GM19463 (cell line): ENCODE measurements at regions not wholly inside any gene's neighbourhood (a gene's known extent, or its start where the extent isn't known, plus 50 kb on each side); places are given as distances from the start of the nearest gene placed in this dataset.
"Not testable (repeated sequence)": the region's sequence is repeated elsewhere in the genome, so short reads cannot be mapped to it uniquely, and the experiment has no call there.

ENCODE experiments used
- ATAC-seq: cut with Tn5 transposase; IDR thresholded peaks from one replicate; pipeline ENCODE4 v1.9.1; 2021; ENCODE audit warnings: mild to moderate bottlenecking, moderate library complexity; ENCODE audit not compliant: unreplicated experiment

DNA sequence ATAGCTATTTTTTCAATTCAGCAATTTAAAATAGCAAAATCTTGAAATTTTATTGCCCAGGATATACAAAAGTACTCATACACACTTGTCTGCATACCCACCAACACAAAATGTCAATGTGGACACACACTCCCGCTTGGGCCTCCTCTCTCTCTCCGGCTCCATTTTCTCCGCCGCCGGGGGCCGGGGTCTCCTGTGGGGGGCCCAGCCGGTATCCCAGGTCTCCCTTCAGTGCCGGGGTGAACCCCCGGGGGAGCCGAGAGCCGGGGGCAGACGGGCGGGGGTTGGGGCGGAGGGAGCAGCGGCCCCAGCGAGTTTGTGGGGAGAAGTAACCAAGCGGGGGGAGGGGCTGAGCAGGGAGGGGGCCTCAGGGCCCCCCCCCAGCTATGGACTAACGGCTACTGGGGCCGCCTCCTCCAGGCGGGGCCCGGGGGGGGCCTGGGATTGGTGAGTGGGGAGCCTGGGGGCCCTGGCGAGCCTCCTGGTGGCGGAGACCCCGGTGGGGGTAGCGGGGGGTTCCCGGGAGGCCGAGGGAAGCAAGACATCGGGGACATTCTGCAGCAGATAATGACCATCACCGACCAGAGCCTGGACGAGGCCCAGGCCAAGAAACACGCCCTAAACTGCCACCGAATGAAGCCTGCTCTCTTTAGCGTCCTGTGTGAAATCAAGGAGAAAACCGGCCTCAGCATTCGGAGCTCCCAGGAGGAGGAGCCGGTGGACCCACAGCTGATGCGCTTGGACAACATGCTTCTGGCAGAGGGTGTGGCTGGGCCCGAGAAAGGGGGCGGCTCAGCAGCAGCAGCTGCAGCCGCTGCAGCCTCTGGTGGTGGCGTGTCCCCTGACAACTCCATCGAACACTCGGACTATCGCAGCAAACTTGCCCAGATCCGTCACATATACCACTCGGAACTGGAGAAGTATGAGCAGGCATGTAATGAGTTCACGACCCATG lies 56.6 kb downstream of the CHST2 start:
- ATAC-seq = not testable (repeated sequence)

DNA sequence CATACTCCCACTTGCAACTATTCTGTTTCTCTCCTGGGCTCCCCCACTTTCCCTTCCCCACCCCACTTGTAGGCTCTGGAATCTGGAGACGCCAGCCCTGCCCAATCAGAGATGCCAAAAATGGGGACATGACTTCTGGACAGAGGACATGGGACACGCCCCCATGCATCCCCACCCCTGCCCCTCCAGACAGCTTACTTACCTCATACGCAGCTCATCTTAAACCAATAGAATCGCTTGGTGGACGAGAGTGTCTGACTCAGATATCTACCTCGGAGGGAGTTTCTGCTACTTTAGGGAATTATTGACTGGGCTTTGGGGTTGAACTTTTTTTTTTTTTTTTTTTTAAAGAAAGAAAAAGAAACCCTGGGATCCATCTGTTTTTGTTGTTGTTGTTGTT lies 58.4 kb downstream of the CHST2 start:
- peak; percentile 54 for ATAC-seq

DNA sequence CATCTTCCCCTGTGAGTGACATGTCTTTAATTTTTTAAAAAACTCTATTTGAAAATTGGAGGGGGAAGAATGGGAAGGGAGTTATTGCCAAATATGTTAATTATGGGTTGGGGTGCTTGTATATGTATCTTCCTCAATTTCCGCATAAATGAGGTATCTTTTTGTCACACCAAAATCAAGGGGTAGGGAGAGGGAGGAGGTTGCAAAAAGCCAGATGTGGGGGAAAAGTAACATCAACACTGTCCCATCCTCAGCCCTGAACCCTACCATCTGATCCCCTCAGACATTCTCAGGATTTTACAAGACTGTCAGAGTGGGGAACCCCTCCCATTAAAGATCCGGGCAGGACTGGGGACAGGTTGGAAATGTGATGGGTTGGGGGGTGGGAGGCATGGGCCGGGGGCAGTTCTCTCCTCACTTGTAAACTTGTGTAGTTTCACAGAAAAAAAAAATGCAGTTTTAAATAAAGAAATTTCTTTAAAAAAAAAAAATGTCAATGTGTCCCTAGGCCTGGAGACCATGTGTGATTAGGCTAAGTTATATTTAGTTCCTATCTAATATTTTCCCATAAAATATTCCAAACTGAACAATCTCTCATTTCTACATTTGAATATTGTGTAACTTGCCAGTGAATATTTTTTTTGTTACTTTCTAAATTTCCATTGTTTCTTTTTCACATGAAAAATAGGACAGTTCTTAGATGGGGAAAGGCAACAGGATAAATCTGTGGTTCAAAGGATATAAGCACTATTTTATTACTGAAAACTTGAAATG lies 59.4 kb downstream of the CHST2 start:
- ATAC-seq = not testable (repeated sequence)

DNA sequence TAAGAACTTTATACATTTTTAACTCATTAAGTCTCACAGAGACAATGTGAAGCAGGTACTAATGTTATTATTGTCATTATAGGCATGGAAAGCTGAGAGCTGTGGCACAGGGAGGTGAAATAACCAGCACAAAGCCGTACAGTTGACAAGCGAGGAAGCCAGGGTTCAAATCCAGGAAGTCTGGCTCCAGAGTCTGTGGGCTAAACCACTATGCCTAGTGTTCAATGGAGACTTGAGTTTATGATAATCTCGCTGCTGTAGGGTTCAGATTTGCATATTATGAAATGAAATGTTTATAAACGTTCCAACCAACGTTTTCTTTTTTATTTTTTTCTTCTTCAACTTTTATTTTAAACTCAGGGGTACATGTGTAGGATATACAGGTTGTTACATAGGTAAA lies 60.0 kb downstream of the CHST2 start:
- no peak for ATAC-seq

DNA sequence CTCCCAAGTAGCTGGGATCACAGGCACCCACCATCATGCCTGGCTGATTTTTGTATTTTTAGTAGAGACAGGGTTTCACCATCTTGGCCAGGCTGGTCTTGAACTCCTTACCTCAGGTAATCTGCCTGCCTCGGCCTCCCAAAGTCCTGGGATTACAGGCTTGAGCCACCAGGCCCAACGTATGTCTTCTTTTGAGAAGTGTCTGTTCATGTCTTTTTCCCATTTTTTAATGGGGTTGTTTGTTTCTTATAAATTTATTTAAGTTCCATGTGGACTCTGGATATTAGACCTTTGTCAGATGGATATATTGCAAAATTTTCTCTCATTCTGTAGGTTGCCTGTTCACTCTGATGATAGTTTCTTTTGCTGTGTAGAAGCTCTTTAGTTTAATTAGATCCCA lies 61.3 kb downstream of the CHST2 start:
- ATAC-seq = not testable (repeated sequence)

DNA sequence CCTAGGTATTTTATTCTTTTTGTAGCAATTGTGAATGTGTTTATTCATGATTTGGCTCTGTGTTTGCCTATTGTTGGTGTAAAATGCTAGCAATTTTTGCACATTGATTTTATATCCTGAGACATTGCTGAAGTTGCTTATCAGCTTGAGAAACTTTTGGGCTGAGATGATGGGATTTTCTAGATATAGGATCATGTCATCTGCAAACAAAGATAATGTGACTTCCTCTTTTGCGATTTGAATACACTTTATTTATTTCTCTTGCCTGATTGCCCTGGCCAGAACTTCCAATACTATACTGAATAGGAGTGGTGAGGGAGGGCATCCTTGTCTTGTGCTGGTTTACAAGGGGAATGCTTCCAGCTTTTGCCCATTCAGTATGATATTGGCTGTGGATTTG lies 62.4 kb downstream of the CHST2 start:
- not testable (repeated sequence) for ATAC-seq

DNA sequence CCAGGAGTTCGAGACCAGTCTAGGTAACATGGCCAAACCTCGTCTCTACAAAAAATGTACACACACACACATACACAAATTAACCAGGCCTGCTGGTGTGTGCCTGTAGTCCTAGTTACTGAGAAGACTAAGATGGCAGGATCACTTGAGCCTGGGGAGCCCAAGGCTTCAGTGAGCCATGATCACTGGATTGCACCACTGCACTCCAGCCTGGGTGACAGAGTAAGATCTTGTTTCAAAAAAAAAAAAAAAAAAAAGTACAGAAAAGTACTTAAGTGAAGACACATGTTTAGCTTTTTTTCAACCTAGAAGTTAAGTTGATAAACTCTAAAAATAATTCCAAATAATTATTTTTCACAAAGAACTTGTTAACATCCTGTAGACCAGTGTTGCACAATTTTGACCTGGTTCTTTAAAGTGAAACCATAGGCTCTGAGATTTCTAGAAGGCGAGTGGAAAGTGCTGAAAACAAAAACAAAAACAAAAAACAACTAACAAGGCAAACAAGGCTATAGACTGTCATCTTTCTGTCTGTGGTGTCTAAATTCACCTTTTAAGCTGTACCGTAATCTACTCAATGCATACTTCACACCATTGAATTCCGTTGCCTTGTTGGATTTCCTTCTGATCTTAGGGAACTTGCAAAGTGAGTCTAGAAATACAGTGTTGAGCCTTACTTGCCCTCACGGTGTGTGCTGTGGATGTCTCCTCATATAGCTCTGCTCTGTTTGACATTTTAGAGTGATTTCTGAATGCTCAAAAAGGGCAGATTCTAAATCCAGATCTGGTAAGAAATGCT lies 63.5 kb downstream of the CHST2 start:
- no peak for ATAC-seq

DNA sequence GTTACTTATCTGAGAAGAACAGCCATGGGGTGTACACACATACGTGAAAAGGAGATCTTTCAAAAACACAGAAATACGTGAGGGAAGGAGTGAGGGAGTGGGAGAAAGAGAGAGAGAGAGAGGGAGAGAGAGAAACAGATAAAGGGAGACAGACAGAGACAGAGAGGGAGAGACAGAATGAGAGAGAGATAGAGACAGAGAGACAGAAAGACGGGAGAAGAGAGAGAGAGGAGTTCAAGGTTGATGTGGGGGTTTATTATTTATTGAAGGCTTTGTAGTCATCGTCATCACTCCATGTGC lies 64.0 kb downstream of the CHST2 start:
- ATAC-seq = no peak

DNA sequence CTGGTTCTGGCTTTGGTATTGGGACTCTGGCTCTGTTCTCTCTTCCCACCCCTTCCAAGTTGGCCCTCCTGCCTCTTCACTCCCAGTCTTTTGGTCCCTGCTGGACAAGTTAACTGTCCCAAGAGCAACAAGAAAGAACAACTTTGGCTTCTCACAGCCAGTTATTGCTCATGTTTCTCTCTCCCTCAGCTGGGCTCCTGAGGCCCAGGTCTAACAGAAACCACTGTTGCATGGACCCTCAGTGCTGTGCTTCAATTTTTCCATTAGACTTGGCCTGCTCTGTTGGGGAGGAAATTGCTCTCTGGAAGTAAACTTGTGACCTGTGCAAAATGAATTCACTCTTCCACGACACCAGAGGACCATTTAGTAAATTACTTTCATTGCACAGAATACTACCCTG lies 64.5 kb downstream of the CHST2 start:
- ATAC-seq = no peak

DNA sequence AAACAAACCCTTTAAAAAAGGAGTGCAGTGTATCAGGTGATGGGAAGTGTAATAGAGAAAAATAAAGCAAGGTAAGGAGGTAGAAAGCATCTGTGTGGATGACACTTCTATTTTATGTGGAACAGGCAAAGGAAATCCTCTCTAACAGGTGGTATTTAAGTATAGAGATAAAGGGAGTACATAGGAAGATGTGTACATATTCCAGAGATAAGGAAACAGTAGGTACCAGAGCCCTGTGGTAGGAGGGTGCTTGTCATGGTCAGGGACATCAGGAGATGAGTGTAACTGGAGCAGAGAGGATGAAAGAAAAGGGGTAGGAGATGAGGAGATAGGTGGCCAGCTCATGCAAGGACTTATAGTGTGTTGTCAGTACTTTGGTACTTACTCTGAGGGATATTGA lies 65.8 kb downstream of the CHST2 start:
- ATAC-seq = no peak

DNA sequence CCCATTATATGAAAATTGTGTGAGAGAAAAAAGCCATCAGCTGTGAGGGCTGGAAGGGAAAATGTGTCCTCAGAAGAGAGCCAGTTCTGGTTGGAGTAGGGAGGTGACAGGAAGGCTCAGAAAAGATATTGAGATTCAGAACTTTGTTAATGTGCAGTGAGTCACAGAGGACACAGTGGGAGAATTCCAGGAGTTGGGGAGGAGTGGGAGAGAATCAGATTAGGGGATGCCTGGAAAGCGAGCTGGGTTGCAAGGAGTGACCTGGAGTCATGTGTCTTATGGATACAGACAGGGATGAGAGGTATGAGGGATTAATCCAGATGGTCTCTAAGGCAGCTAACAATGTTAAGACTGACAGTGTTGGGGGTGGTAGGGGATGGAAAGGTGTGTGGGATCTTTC lies 67.5 kb downstream of the CHST2 start:
- no peak for ATAC-seq

DNA sequence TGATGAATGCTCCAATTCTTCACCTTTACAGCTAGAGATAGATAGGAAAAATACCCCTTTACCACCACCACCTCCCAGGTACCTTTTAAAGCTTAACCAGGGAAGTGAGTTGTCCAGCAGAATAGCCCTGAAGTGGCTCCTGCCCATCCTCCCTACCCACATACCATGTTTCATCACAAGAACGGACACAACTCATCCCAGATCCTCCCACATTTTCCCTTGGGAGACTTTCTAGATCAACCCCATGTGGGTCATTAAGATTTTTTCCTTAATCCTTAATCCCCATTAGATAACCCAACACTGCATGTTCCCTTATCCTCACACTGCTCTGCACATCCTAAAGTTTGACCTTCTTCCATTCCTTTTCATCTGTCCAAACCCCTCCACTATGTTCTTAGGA lies 69.3 kb downstream of the CHST2 start:
- no peak for ATAC-seq

DNA sequence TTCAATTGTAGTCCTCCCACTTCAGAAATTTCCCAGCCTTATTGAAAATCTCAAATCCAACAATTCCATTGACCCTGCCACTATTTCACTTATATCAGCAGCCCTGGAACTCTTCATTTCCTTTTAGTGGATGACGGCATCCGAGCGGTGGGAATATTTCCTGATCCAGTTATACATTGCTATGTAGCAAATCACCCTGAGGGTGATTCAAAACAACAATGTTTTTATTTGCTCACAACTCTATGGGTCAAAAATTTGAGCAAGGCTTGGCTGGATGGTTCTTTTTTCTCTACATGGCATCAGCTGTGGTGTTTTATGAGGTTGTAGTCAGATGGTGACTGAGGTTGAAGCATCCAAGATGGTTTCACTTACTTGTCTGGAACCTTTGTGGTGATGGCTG lies 70.5 kb downstream of the CHST2 start:
- no peak for ATAC-seq

DNA sequence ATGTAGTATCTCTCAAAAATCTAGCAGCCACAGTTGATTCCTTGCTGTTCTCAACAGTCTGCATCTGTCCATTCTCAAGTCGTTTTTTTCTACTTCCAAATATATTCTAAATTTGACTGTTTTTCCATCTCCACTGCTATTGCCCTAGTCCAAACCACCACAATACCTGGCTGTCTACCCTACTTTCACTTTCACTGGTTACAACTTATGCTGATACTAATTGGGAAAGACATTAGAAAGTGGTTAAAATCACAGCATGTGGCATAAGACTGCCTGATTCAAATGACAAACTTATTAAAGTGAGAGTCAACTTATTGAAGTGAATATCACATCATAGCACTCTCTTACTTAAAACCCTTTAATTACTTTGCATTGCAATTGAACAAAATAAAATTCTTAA lies 72.6 kb downstream of the CHST2 start:
- ATAC-seq = no peak

DNA sequence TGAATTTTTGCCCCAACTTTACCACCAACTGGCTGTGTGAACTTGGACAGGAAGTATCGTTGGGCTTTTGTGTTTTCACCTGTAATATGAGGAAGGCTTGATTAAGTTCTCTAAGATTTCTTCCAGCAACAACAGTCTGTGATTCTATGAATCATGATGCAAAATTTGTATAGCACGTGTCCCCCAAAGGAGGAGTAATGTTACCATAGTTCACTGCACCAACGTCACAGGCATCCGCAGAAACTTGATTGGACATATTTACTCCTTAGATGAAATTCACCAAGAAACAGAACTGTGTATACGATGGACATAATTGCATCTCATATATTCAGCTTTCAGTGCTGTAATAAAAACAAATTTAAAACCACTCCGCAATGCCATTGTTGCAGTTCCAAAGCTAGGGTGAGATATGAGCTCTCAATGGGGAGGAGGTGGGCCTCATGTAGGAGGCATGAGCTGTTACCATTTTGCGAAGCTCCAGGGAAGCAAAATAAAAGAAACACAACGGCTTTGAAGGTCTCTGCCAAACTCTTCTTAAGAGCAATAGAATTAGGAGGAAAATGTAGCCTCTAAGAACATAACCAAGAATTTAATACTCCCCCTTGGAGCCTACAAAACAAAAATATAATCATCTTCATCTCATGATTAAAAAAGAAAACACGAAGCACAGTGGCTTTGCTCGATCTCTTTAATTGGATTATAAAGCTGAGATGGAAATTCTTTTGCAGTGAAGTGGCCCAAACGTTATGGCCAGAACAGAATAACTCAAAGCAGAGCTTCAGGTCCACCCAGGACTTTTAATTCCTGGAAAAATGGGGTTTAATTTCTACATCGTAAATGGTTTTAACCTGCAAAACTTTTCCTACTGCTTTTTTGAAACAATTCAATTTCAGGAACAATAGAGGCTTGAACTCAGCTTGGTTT lies 80.7 kb downstream of the CHST2 start:
- ATAC-seq = no peak

DNA sequence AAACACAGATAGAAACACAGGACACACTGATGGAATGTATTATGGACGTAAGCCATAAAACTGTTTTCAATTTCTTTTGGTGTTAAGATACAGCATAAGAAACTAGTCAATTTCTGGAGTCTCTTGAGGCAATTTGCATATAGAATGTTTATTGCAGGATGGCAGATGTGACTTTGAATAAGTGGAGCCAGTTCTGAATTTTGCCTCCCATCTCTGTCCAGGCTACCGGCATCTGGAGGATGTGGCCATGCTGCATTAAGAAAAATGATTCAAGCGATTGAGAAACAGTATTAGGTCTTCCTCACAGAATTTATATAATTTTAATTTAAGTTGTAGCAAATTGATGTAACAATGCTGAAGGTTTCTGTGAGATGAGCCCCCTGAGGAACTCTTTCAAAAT lies 81.5 kb downstream of the CHST2 start:
- ATAC-seq = no peak

DNA sequence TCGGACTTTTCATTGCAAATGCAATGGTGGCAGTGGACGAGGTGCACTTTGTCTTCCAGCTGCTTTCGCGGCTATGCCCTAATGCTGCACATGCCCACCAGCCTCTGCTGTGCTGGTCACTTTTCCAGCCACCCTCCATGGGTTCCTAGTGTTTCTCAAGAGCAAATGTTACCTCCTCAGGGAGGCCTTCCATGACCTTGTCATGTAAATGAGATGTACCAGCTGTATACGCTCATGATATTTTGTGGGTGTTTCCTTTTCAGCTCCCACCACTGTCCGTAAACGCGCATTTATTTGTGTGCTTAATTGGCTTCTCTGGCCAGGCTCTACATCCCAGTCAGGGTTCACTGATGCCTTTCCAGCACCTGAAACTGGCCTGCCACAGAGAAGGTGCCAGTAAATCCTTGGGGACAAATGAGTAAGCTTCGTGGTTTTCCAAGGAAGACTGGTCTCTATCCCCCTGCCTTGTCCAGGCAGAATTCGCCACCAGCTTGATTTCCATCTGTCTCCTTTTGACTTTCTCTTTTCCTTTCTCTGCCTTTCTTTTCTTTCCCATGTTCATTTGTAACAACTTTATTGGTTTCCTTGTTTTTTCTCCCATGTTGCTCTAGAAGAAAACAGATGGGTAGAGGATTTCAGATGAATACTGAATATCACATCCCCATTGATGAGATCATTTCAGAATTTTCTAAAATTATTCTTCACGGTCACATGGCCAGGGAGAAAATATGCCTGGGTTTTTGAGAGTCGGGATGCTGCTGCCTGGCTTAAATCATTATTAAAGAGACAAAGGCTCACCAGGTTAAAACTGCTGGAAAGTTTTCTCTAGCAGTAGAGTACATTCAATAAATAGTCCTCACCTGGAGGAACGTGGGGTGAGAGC lies 82.5 kb downstream of the CHST2 start:
- ATAC-seq = no peak

DNA sequence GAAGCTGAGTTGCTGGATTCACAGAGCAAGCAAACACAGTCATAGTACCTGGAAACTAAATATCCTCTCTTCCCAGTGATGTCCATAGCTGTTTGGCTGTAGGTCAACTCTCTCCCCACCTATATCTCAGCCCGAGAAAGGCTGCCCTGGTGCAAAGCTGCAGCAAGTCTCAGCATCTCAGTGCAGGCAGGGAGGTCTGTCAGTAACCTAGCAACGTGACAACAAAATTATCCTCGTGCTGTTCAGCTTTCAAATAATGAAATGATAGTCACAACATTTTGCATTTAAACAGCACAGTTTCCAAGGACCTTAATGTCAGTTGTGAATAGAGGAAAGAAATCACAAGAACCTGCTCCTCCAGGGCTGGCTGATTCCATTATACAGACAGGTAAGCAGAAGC lies 83.6 kb downstream of the CHST2 start:
- ATAC-seq = no peak

DNA sequence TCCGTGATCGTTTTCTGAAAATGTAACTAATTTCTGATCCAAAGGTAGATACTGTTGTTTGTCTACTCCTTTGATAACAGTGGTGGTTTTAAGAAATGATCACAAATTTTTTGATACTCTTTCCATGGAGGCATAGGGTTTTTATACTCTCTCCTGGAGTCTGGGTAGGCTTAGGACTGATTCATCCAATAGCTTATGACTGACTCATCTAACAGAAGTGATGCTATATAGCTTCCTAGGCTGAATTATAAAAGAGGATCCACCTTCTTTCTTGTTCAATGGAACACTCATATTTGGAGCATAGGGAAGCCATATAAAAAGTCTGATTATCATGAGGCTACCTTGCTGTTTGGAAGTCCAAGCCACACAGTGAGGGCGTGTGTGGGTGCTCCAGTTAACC lies 84.3 kb downstream of the CHST2 start:
- ATAC-seq = no peak

DNA sequence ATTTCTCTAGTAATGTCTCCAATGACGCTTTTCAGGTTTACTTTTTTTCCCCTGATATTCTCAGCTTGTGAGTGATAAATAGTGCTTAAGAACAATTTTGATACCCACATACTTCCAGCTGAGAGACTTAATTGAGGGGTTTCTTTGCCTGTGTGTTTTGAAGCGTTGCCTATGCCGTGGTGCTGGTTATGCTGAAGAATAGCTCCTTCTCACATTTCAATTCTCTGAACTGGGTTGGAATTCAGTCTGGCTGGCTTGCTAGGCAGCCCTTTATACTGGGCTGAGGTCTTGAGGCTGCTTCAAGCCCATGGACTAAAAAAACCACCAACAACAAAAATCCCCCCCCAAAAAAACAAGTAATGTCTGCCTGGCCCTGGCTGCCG lies 87.4 kb downstream of the CHST2 start:
- no peak for ATAC-seq
